ENCODE measurements at regions not wholly inside any gene's neighbourhood (a gene's known extent, or its start where the extent isn't known, plus 50 kb on each side); places are given as distances from the start of the nearest gene placed in this dataset.

DNA sequence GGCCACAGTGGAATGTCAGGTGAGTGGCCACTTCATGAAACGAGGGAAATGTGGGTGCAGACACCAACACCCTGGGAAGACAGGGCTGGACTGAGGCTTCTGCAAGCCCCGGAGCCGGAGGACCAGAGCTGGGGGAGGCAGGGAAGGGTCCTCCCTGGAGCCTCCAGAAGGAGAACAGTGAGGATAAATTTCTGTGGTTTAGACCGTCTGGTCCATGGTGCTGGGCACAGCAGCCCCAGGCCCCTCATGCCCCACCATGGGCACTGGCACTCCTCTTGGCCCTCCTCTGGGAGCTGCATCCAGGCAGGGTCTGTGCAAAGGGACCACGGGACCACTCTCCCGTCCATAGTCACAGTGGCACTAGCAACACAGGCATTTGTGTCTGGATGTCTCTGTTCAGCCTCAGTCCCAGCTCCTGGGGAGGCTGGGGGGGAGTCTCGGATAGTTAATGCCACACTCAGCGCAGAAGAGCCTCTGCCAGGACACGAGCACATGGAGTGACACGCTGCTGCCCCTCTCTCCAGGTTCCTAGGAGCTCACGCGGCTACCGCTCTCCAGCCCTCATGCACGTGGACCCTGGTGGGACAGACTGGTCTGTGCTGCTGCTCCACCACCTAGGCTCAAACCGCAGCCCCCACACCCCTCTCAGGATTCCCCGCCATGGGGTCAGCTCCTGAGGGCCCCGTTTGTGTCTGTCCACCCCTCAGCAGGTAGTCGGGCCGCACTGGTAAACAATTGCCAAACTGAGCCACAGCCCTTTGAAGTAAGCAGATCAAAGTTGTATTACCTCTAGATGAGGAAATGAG, 305.9 kb upstream of the SALL3 start:
- intact Hi-C loops (cut with micrococcal nuclease): no loop called here
- Mint-ChIP-seq H3K36me3 (ENCODE audit: insufficient read depth, unreplicated experiment) (no peaks in the 10 kb centered on the region), H3K4me3 (ENCODE audit: unreplicated experiment) (no peak overlapping the region), H3K9me3 (ENCODE audit: unreplicated experiment) (peaks cover 6% of the 10 kb centered on the region), H3K27me3 (ENCODE audit: insufficient read depth, unreplicated experiment) (no peaks in the 10 kb centered on the region), H3K4me1 (ENCODE audit: insufficient read depth, unreplicated experiment) (no peaks in the 10 kb centered on the region), H3K27ac (ENCODE audit: low read depth, unreplicated experiment) (no peak overlapping the region)
- BruUV-seq (replicated peaks): no TSS peak
- DNase-seq (ENCODE audit: unreplicated experiment): no peak
- ChIA-PET POLR2A (no interaction called here), CTCF (no interaction called here)
- TF ChIP-seq, protein P1, sequence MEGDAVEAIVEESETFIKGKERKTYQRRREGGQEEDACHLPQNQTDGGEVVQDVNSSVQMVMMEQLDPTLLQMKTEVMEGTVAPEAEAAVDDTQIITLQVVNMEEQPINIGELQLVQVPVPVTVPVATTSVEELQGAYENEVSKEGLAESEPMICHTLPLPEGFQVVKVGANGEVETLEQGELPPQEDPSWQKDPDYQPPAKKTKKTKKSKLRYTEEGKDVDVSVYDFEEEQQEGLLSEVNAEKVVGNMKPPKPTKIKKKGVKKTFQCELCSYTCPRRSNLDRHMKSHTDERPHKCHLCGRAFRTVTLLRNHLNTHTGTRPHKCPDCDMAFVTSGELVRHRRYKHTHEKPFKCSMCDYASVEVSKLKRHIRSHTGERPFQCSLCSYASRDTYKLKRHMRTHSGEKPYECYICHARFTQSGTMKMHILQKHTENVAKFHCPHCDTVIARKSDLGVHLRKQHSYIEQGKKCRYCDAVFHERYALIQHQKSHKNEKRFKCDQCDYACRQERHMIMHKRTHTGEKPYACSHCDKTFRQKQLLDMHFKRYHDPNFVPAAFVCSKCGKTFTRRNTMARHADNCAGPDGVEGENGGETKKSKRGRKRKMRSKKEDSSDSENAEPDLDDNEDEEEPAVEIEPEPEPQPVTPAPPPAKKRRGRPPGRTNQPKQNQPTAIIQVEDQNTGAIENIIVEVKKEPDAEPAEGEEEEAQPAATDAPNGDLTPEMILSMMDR (IDR thresholded peaks at IDR 0.05; ENCODE audit: unreplicated experiment): no peak

DNA sequence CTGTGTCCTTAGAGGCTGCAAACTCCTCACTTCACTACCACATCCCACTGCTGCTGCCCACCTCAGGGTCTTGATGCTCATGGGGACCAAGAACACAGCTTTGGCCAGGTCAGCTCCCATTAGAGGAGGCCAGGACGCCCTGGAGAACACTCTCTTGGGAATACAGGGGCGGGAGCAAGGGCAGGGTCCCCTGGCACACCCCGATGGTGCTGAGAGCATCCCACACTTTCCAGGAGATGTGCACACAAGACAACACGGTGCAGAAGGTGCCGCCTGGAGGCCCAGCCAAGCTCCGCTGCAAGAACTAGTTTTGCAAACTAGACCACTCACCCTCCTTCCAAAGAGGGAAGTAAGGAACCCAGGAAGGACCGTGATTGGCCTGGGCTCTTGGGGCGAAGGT, 304.4 kb upstream of the SALL3 start:
- CTCF ChIA-PET: no interaction called here
- Mint-ChIP-seq H3K4me1 (ENCODE audit: insufficient read depth, unreplicated experiment) (no peaks in the 10 kb centered on the region), H3K27me3 (ENCODE audit: insufficient read depth, unreplicated experiment) (no peaks in the 10 kb centered on the region), H3K27ac (ENCODE audit: low read depth, unreplicated experiment) (no peak overlapping the region), H3K9me3 (ENCODE audit: unreplicated experiment) (peaks cover 7% of the 10 kb centered on the region), H3K4me3 (ENCODE audit: unreplicated experiment) (no peak overlapping the region), H3K36me3 (ENCODE audit: insufficient read depth, unreplicated experiment) (no peaks in the 10 kb centered on the region)
- no peak for DNase-seq (ENCODE audit: unreplicated experiment)
- TF ChIP-seq, protein P1 (IDR thresholded peaks at IDR 0.05; ENCODE audit: unreplicated experiment): no peak
- BruUV-seq (replicated peaks): no TSS peak
- intact Hi-C loops (cut with micrococcal nuclease): no loop called here
- POLR2A ChIA-PET: no interaction called here

- intact Hi-C loops (cut with micrococcal nuclease): no loop called here
- POLR2A ChIA-PET: no interaction called here
Measured at GRCh38 chr18:78676622-78677482, 302.8 kb upstream of the SALL3 start.

More at GRCh38 chr18:78676622-78677482, 302.8 kb upstream of the SALL3 start:
- Mint-ChIP-seq H3K27ac (ENCODE audit: low read depth, unreplicated experiment) (no peak overlapping the region), H3K4me3 (ENCODE audit: unreplicated experiment) (no peak overlapping the region), H3K27me3 (ENCODE audit: insufficient read depth, unreplicated experiment) (no peaks in the 10 kb centered on the region), H3K9me3 (ENCODE audit: unreplicated experiment) (peaks cover 13% of the 10 kb centered on the region), H3K4me1 (ENCODE audit: insufficient read depth, unreplicated experiment) (no peaks in the 10 kb centered on the region), H3K36me3 (ENCODE audit: insufficient read depth, unreplicated experiment) (no peaks in the 10 kb centered on the region)
- DNase-seq (ENCODE audit: unreplicated experiment): no peak
- CTCF ChIA-PET: interaction anchor here (0.6 kb wide), 1 partner anchor 357 kb away, joined by 3 read pairs; no protein-coding TSS in a partner anchor
- TF ChIP-seq, protein P1 (IDR thresholded peaks at IDR 0.05; ENCODE audit: unreplicated experiment): no peak
- BruUV-seq (replicated peaks): no TSS peak

All from MCF 10A (cell line).